Small intestine (tissue), 7 donors: ENCODE measurements at regions not wholly inside any gene's neighbourhood (a gene's known extent, or its start where the extent isn't known, plus 50 kb on each side); places are given as distances from the start of the nearest gene placed in this dataset.

ENCODE experiments used
- DNase-seq, 2 donors: peaks; one replicate each; pipeline versions ENCODE4 v3.0.0 to v3.0.0-alpha.2; 2013
- FAIRE-seq: peaks from 2 replicates; lab custom pipeline; 2012; peaks lifted over from hg19 to GRCh38; lab: Jason Lieb, UNC
- H3K27ac ChIP-seq, 3 donors: one replicate each; pipeline ENCODE4 v1.5.1; 2013; ENCODE audit warnings: low read length in 2 of 3, mild to moderate bottlenecking in 2 of 3, control low read depth in 1 of 3, inconsistent platforms in 1 of 3, low read depth in 1 of 3, moderate library complexity in 1 of 3
- H3K27me3 ChIP-seq, 3 donors: one replicate each; pipeline ENCODE4 v1.6.1; 2013; ENCODE audit warnings: low read length in 3 of 3, inconsistent platforms in 1 of 3; ENCODE audit not compliant: control insufficient read depth in 3 of 3, insufficient read depth in 3 of 3
- H3K36me3 ChIP-seq, 3 donors: one replicate each; pipeline ENCODE4 v1.6.1; 2013; ENCODE audit warnings: low read length in 3 of 3, inconsistent platforms in 1 of 3, low read depth in 1 of 3, mild to moderate bottlenecking in 1 of 3, moderate library complexity in 1 of 3; ENCODE audit not compliant: control insufficient read depth in 3 of 3, insufficient read depth in 2 of 3
- H3K4me1 ChIP-seq, 3 donors: one replicate each; pipeline ENCODE4 v1.6.1; 2013; ENCODE audit warnings: low read length in 2 of 3, inconsistent platforms in 1 of 3, low read depth in 1 of 3, mild to moderate bottlenecking in 1 of 3, moderate library complexity in 1 of 3; ENCODE audit not compliant: control insufficient read depth in 3 of 3, insufficient read depth in 2 of 3
- H3K4me3 ChIP-seq, 3 donors: one replicate each; pipeline ENCODE4 v1.5.1; 2013; ENCODE audit warnings: low read length in 3 of 3, control low read depth in 1 of 3, inconsistent platforms in 1 of 3, low read depth in 1 of 3, mild to moderate bottlenecking in 1 of 3, moderate library complexity in 1 of 3
- H3K9me3 ChIP-seq, 2 donors: one replicate each; pipeline ENCODE4 v1.6.1; 2013; ENCODE audit warnings: low read depth in 1 of 2, low read length in 1 of 2; ENCODE audit not compliant: control insufficient read depth in 2 of 2, insufficient read depth in 1 of 2
- WGBS, 3 donors: extraction: QIAGEN DNeasy Blood & Tissue Kit; methylation state at CpG; one replicate each; pipeline ENCODE4 v1.1.7; 2013; 5-methylcytosine and 5-hydroxymethylcytosine counted together
- donor health status: healthy with polysubstance abuse.
- donor health status: control.
- donor health status: control.
- donor health status: Bipolar disorder and iron deficiency.
- donor health status: healthy.

DNA sequence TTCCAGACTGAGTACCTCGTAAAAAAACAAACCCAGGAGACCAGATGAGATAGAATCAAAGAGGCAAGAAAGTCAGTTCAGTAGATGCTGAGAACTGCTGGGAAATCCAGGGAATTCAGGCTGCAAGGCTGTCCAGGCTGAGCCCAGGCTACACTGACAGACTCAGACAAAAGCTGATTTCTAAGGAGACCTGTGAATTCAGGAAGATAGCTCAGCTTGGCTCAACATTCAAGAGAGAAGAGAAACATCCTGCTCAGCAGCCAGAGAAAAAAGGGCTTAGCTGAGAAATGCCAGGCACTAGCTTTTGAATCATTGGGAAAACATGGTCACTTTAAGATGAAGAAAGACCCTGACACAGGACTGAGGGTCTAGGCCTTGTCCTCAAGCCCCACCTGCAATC, 118.2 kb upstream of the SLC44A1 start:
- FAIRE-seq (no peak), DNase-seq (no peak)
- Histone ChIP-seq H3K27me3 (no peaks in the 10 kb centered on the region), H3K9me3 (no peaks in the 10 kb centered on the region), H3K4me3 (no peak overlapping the region), H3K4me1 (peaks cover 0 to 24% (median 3%) of the 10 kb centered on the region in 3 donors), H3K27ac (peak overlapping the region in 1 of 3 donors; percentile 9), H3K36me3 (no peaks in the 10 kb centered on the region)
- WGBS, 3 donors = 85 to 94% (median 86%) methylated on average over 1 of the region's 1 CpG

DNA sequence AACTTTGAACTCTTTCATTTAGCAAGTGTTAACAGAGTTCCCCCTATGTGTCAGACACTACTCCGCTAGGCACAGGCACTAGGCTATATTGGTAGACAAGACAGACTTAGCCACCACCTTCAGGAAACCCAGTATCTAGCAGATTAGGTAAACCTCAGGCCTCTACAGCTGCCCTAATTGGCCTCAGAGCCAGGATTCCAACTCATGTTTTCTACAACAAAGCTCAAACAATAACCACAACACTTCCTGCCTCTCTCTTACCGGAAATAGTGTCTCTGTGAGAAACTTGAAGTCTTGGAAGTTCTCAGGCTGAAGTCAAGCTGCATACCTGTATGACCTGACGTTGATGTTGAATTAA, 116.6 kb upstream of the SLC44A1 start:
- 55 to 69% (median 60%) methylated on average over 3 of the region's 3 CpGs for WGBS, 3 donors
- FAIRE-seq (no peak), DNase-seq (peak; percentile 31 to 73)
- H3K27me3 ChIP-seq = no peaks in the 10 kb centered on the region
- H3K9me3 ChIP-seq = no peaks in the 10 kb centered on the region
- H3K36me3 ChIP-seq = no peaks in the 10 kb centered on the region
- H3K4me1 ChIP-seq = peaks cover 0 to 18% (median 3%) of the 10 kb centered on the region in 3 donors
- H3K27ac ChIP-seq = peak overlapping the region in 1 of 3 donors; percentile 68
- H3K4me3 ChIP-seq = no peak overlapping the region

- H3K9me3 ChIP-seq = no peaks in the 10 kb centered on the region
- H3K4me1 ChIP-seq = peaks cover 0 to 18% (median 3%) of the 10 kb centered on the region in 3 donors
- WGBS, 3 donors = 83 to 86% (median 84%) methylated on average over 5 of the region's 5 CpGs
- no peaks in the 10 kb centered on the region for H3K36me3 ChIP-seq
- FAIRE-seq (no peak), DNase-seq (no peak)
- no peak overlapping the region for H3K27ac ChIP-seq
- no peaks in the 10 kb centered on the region for H3K27me3 ChIP-seq
- H3K4me3 ChIP-seq = no peak overlapping the region
These were observed 115.4 kb upstream of the SLC44A1 start for GRCh38 chr9:105128908-105129600.

- Histone ChIP-seq H3K9me3 (no peaks in the 10 kb centered on the region), H3K36me3 (no peaks in the 10 kb centered on the region), H3K4me3 (no peak overlapping the region), H3K4me1 (peaks cover 0 to 18% (median 3%) of the 10 kb centered on the region in 3 donors), H3K27me3 (no peaks in the 10 kb centered on the region), H3K27ac (no peak overlapping the region)
- FAIRE-seq (no peak), DNase-seq (no peak)
- 87 to 95% (median 94%) methylated on average over 1 of the region's 1 CpG for WGBS, 3 donors
These were observed 114.7 kb upstream of the SLC44A1 start for GRCh38 chr9:105129731-105130130.

GRCh38 chr9:105131981-105132380, 112.5 kb upstream of the SLC44A1 start:
- FAIRE-seq (no peak), DNase-seq (no peak)
- Histone ChIP-seq H3K4me3 (no peak overlapping the region), H3K36me3 (no peaks in the 10 kb centered on the region), H3K27ac (no peak overlapping the region), H3K27me3 (no peaks in the 10 kb centered on the region), H3K4me1 (peaks cover 0 to 11% (median 0%) of the 10 kb centered on the region in 3 donors), H3K9me3 (no peaks in the 10 kb centered on the region)
- 78 to 91% (median 88%) methylated on average over 3 of the region's 3 CpGs for whole genome bisulfite sequencing, 3 donors

GRCh38 chr9:105132606-105133005, 111.8 kb upstream of the SLC44A1 start:
- Histone ChIP-seq H3K4me3 (no peak overlapping the region), H3K4me1 (peaks cover 0 to 8% (median 0%) of the 10 kb centered on the region in 3 donors), H3K36me3 (no peaks in the 10 kb centered on the region), H3K27me3 (no peaks in the 10 kb centered on the region), H3K27ac (no peak overlapping the region), H3K9me3 (no peaks in the 10 kb centered on the region)
- no peak for DNase-seq
- 78 to 87% (median 79%) methylated on average over 2 of the region's 2 CpGs for WGBS, 3 donors
- no peak for FAIRE-seq

DNA sequence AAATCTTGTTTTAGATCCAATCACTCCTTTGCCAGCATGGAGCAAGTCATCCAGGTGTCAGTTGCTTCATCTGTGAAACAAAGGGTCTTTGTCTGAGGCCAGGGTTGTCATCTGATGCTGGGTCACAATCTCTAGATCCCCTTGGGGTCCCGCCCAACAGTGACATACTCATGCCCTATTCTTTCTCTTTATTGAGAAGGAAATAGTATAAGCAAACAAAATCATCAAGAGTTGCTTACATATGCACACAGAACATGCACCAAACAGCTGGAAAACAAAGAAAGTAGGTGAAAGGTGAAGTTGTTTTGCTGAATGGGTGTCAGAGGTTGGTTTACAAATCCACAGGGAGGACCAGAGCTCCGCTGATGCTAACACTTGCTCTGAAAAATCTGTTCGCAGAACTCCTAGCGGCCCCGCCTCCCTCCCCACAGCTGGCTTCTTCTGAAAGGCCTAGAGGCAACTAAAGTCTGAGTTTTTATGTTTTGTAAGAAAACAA, 106.1 kb upstream of the SLC44A1 start:
- H3K36me3 ChIP-seq = no peaks in the 10 kb centered on the region
- no peak overlapping the region for H3K4me3 ChIP-seq
- FAIRE-seq (no peak), DNase-seq (no peak)
- H3K9me3 ChIP-seq = no peaks in the 10 kb centered on the region
- no peaks in the 10 kb centered on the region for H3K27me3 ChIP-seq
- no peak overlapping the region for H3K27ac ChIP-seq
- WGBS, 3 donors = 31 to 50% (median 45%) methylated on average over 5 of the region's 5 CpGs
- H3K4me1 ChIP-seq = peaks cover 0 to 2% (median 0%) of the 10 kb centered on the region in 3 donors

DNA sequence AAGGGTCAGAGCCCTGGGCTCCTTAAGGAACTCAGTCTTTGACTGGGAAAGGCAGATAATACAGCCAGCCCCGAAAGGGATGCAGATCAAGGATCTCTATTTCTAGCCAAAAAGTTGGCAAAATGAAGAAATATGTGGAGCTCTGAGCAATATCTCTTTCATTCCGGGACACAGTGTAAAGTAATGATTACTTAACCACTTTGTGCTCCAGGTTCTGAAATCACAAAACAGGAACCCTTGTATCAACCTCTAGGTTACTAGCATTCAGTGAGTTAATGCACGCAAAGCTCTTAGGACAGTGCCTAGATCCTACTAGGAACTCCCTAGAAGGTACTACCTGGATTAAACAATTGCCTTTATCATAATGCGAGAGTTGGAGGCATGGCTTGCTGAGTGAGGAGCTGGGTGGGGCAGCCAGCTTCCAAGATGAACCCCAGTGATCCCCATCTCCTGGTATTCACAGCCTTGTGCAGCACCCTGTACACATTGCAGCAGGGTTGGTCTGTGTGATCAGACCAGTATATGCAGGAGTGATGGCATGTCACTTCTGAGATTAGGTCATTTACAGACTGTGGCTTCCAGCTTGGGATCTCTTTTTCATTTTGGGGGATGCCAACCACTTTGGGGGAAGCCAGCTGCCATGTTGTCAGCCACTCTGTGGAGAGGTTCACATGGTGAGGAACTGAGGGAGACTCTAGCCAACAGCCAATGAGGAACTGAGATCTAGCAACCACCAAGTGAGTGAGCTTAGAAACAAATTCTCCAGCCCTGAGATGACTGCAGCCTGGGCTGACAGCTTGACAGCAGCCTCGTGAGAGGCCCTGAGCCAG, 103.1 kb upstream of the SLC44A1 start:
- no peak overlapping the region for H3K4me3 ChIP-seq
- FAIRE-seq (no peak), DNase-seq (no peak)
- H3K9me3 ChIP-seq = no peaks in the 10 kb centered on the region
- no peaks in the 10 kb centered on the region for H3K27me3 ChIP-seq
- peaks cover 0 to 2% (median 0%) of the 10 kb centered on the region in 3 donors for H3K4me1 ChIP-seq
- no peak overlapping the region for H3K27ac ChIP-seq
- no peaks in the 10 kb centered on the region for H3K36me3 ChIP-seq
- 79 to 84% (median 84%) methylated on average over 5 of the region's 5 CpGs for WGBS, 3 donors
